ENCODE measurements at regions not wholly inside any gene's neighbourhood (a gene's known extent, or its start where the extent isn't known, plus 50 kb on each side); places are given as distances from the start of the nearest gene placed in this dataset.

DNA sequence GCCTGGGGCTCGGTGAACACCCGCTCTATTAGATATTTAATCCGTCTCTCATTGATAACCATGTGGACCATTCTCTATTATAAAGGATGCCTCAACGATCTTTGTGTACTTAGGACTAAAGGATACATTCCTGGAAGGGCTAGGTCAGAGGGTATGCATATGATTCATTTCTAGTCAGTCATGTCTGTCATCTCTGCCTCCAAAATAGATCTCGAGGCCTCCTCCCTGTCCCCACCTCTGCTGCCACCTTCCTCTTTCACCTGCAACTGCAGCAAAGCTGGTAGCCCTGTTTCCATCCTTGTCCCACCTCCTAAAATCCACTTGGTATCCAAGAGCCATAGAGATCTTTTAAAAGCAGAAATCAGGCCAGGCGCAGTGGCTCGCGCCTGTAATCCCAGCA is 121.5 kb downstream of the KATNIP start:
- no peak overlapping the region for H3K27ac ChIP-seq (ENCODE audit: low read depth, low read length)

DNA sequence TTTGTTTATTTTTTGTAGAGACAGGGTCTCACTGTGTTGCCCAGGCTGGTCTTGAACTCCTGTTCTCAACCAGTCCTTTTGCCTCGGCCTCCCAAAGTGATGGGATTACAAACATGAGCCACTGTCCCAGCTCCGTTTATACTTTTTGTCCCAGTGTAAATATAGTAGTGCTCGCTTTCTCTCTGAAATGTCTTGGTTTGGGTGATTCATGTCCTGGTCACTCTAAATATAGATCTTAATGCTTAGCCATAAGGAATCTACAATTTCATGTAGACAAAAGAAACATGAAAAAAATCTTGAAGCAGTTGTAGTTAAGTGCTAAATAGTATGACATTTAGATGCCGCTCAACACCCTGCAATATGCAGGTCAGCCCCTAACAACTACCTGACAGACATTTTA is 126.9 kb downstream of the KATNIP start:
- 87 to 92% (median 89%) methylated on average over 4 of the region's 4 CpGs for WGBS, 3 donors
- H3K27ac ChIP-seq (ENCODE audit: low read depth, low read length), result no peak overlapping the region

More for the DNA sequence above, 121.5 kb downstream of the KATNIP start:
- 93 to 94% (median 94%) methylated on average over 8 of the region's 8 CpGs for WGBS, 3 donors

DNA sequence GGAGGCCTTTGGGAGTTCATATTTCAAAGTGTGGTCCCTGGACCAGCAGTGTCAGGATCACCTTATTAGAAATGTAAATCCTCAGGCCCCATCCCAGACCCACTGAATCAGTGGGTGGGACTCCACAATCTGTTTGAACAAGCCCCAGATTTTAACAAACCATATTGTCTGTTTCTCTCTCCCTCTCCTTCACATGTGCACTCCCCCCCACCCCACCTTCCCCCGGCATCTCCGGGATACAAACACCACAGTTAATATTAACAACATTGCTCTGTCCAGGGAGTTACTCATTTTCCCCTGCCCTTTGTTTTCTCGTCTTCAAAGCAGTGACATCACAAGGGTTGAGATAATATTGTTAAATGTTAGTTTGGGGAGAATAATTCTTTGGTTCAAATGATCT is 127.3 kb downstream of the KATNIP start:
- no peak overlapping the region for H3K27ac ChIP-seq (ENCODE audit: low read depth, low read length)
- 69 to 83% (median 82%) methylated on average over 3 of the region's 3 CpGs for WGBS, 3 donors

DNA sequence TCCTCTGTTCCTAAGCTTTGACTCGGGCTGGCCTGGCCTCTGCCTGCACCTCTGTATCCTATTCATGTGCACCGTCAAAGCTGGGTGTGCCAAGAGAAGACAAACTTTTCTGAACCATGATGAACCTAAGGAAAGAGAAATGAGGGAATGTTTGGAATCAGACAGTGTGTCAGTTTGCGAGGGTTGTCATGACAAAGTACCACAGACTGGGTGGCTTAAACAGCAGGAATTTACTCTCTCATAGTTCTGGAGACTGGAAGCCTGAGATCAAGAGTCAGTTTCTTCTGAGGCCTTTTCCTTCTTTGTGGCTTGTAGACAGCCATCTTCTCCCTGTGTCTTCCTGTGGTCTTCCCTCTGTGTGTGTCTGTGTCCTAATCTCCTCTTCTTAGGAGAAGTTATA is 129.0 kb downstream of the KATNIP start:
- H3K27ac ChIP-seq (ENCODE audit: low read depth, low read length), result no peak overlapping the region
- 91 to 98% (median 93%) methylated on average over 3 of the region's 3 CpGs for WGBS, 3 donors

DNA sequence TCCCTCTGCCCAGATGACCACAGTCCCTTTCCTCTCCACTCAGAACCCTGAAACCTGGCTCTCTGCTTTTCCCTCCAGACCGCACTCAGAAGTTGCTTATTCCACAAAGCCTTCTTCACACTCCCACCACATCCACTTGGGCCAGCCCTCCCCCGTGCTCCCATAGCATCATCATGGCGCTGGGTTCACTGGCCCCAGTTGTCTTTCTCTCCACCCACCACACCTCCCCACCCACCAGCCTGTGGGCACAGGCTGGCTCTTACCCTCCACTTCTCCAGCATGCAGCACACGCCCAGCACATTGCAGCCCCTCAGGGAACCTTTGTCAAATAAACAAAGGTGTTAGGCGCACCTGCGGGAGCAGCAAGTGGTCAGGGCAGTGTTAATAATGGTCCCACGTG is 130.0 kb downstream of the KATNIP start:
- no peak overlapping the region for H3K27ac ChIP-seq (ENCODE audit: low read depth, low read length)
- WGBS, 3 donors, result 88 to 93% (median 90%) methylated on average over 7 of the region's 7 CpGs

DNA sequence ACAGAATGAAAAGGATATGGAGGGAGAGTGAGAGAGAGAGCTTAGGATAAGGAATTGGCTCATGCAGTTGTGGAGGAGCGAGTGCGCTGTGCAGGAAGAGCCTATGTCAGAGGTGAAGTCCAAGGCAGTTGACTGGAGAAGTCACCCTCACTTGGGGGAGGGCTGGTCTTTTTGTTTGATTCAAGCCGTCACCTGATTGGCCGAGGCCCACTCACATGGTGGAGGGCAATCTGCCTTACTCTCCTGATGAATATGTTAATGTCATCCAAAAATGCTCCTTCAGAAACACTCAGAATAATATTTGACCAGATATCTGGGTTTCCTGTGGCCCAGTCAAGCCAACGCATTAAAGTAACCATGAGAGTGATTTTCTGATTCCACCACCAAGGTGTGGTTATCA is 131.7 kb downstream of the KATNIP start:
- H3K27ac ChIP-seq (ENCODE audit: low read depth, low read length), result no peak overlapping the region
- WGBS, 3 donors, result 94 to 99% (median 97%) methylated on average over 5 of the region's 5 CpGs

DNA sequence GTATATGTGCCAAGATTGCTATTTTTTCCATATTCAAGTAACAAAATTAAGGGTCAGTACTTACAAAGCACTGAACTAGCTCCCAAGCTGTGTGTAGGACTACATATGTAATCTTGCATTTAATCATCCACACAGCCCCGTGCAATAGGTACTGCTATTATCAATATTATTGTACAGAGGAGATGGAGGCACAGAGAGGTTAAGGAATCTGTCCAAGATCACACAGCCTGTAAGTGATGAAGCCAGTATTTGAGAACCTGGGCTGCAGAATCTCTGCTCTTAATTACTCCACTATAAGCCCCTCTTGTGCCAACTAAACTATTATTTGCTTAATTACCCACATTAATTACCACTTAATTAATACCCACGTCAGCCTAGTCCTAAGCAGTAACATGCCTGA is 134.1 kb downstream of the KATNIP start:
- WGBS, 3 donors, result 87 to 92% (median 91%) methylated on average over 2 of the region's 2 CpGs
- H3K27ac ChIP-seq (ENCODE audit: low read depth, low read length), result no peak overlapping the region

DNA sequence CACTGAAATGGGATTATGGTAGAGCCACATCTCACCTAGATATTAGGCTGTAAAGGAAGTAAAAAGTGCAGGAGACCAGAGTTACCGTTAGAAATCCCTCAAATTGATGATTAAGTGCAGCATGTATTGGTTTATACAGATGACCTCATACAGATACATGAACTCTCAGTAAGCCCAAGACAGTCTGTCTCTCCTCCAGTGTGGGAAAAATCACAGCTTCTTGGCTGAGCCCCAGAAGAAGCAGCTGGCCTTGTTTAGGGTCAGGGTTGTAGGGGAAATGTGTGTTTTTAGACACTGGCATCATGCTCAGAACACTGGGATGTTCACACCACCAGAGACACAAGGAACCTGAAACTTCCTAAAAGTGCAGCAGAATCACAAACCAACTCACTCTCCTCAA is 135.9 kb downstream of the KATNIP start:
- no peak overlapping the region for H3K27ac ChIP-seq (ENCODE audit: low read depth, low read length)
- 25 to 64% (median 56%) methylated on average over 1 of the region's 1 CpG for WGBS, 3 donors

DNA sequence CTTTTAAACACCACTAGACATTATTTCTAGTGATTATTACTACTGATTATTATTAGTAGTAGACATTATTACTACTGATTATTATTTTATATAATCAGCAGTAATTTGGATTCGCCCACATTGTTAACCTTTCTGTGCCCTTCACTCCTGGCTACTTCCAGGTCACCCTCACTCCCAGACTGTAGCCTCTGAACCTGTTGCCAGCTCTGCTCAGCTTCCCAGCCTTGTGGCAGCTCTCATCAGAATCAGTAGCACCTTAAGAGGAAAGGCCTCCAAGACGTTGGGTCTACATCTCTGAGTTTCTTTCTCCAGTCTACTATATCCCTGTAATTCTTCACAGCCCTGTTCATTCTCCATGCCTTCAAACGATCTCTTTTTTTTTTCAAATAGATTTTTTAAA is 137.0 kb downstream of the KATNIP start:
- WGBS, 3 donors, result 79 to 88% (median 80%) methylated on average over 3 of the region's 3 CpGs
- no peak overlapping the region for H3K27ac ChIP-seq (ENCODE audit: low read depth, low read length)

DNA sequence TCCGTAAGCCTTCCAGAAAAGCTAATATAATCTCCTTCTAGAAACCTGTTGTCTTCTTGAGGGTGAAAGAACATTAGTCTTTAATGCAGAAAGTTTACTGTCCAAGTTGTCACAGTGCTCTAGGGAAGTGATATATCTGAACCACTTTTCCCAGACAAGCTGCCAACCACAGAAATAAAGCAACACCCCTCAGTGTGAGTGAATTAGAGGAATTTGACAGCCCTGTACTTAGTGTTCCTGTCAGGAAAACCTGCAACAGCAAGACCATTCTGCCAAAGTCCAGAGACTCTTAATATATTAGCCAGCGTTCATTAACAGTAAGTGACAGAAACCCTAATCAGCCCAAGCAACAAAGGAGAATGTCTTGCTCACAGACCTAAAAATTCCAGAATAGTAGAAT is 137.7 kb downstream of the KATNIP start:
- WGBS, 3 donors, result 93 to 95% (median 95%) methylated on average over 2 of the region's 2 CpGs
- no peak overlapping the region for H3K27ac ChIP-seq (ENCODE audit: low read depth, low read length)

DNA sequence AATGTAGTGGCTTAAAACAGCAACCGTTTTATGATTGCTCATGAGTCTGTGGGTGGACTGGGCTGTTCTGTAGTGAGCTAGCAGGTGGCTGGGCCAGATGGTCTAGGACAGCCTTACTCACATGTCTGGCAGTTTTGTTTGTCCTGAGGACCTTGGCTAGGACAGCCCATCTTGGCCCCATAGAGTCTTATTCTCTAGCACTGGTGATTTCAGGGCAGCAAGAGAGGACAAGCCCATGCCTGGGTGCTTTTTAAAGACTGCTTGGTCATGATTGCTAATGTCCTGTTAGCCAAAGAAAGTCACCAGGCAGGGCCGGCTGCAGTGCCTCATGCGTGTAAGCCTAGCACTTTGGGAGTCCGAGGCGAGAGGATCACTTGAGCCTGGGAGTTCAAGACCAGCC is 139.8 kb downstream of the KATNIP start:
- WGBS, 3 donors, result 91 to 95% (median 95%) methylated on average over 5 of the region's 5 CpGs
- no peak overlapping the region for H3K27ac ChIP-seq (ENCODE audit: low read depth, low read length)

DNA sequence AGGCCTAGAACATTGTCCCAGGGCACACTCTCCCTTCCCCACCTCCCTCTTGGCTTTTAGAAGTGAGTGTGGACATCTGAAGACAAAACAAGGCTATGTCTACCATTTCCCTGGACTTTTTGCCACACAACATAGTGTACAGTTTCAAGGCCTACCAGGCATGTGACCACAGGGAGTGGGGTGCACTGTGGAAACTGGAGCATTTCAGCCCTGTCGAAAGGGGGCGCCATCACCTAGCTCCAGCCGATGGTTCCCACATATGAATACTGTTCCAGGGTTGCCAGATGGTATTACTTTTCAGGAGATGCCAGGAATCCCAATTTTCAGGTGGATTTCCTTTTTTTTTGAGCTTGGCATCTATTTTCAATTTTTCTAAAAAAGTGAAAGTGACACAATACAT is 140.7 kb downstream of the KATNIP start:
- H3K27ac ChIP-seq (ENCODE audit: low read depth, low read length), result no peak overlapping the region
- WGBS, 3 donors, result 22 to 57% (median 27%) methylated on average over 3 of the region's 3 CpGs

DNA sequence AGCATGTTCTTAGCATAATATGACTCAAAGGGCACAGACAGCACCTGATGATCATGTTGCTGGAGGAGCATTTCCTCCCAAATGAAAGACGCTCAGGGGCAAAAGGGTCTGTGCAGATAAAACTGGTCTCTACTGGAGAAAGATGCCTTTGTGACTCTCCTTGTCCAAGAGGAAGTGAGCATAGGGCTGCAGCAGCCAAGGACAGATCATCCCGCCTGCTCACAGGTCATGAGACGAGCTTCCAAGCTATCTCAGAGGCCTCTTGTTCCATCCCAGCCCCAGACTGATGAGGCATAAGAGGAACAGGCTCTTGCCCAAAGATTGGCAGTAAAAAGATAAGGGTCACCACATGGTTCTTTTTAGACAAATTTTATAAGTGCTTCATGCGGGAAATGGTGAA is 141.8 kb downstream of the KATNIP start:
- WGBS, 3 donors, result 93 to 98% (median 93%) methylated on average over 4 of the region's 4 CpGs
- H3K27ac ChIP-seq (ENCODE audit: low read depth, low read length), result no peak overlapping the region

DNA sequence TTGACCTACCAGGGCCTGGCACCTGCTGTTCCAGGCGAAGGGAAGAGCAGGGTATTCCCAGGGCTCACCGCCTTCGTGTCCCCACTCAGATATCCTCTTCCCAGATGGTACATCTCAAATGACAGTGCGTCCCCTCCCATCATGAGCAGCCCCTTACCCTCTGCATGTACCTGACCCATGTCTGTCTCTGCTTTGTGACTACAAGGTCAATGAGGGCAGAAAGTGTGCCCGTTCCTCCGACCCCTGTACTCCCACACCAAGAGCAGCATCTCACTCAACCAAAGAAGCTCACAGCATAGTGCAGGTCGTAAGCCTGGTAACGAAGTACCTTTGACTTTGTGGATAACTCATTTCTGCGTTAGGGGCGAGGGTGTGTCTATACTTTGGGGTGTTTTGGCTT is 142.6 kb downstream of the KATNIP start:
- WGBS, 3 donors, result 89 to 96% (median 91%) methylated on average over 10 of the region's 10 CpGs
- no peak overlapping the region for H3K27ac ChIP-seq (ENCODE audit: low read depth, low read length)

DNA sequence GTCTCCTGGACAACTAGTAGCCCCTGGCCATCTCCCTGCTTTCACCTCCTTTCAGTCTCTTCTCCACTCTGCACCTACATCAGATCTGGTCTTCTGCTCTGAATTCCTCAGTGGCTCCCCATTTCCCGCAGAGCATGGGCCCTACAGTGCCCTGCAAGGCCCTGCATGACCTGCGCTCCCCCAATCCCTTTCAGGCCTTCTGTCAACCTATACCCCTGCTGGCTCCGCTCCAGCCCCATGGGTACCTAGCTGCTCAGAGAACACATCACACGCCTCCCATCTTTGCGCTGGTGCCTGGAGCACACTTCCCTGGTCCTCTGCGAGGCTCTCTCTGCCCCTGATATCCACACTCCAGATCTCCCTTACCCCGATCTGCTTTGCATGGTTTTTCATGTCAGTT is 145.2 kb downstream of the KATNIP start:
- no peak overlapping the region for H3K27ac ChIP-seq (ENCODE audit: low read depth, low read length)
- WGBS, 3 donors, result 96 to 97% (median 97%) methylated on average over 7 of the region's 7 CpGs

DNA sequence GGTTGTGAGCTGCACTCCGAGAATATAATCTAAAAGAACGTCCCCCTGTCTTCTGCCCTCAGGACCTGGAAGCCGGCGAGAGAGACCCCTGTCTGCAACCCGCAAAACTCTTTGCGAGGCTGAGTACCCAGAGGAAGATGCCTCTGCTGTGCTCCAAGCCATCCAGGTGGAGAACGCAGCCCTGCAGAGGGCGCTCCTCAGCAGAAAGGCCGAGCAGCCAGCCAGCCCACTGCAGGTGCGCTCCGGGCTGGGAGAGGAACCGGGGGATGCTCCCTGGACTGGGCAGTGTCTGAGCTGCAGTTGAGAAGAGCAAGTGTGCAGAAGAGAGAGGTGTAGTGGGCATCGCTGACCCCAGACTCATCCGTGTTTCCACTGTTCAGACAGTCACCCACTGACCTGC is 148.3 kb downstream of the KATNIP start:
- WGBS, 3 donors, result 77 to 82% (median 80%) methylated on average over 14 of the region's 14 CpGs
- no peak overlapping the region for H3K27ac ChIP-seq (ENCODE audit: low read depth, low read length)

DNA sequence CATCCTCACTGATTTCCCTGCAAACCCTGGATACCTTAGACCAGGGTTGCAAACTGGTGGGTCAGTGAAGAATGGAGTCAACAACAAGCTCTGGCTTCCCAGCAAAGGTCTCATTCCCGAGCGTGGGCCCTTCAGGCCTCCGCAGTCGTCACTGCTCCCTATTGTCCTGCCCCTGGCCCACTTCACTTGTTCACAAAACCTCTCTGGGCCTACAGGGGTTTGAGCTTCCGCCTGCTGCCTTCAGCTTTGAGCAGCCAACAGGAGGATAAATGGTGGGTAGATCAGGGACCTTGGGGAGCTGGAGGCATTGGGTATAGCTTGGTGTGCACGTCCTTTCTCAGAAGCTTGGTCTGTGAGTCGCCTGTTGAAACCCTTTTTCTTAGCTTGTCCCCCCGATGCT is 148.8 kb downstream of the KATNIP start:
- 96 to 98% (median 96%) methylated on average over 8 of the region's 8 CpGs for WGBS, 3 donors
- H3K27ac ChIP-seq (ENCODE audit: low read depth, low read length), result no peak overlapping the region

DNA sequence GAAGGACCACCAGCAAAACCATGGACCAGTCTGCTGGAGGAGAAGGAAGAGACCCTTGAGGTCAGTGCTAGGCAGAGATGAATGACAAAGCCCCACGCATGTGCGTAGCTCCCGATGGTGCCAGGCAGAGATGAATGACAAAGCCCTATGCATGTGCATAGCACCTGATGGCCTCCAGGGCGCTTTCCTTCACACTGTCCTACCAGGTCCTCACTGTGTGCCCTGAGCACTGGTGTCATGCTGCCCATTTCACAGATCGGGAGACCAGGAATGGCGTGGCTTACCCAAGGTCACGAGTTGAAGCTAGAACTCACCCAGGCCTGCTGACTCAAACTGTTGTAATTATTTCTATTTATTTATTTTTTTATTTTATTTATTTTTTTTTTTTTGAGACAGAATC is 149.6 kb downstream of the KATNIP start:
- 97 to 99% (median 99%) methylated on average over 7 of the region's 7 CpGs for WGBS, 3 donors
- no peak overlapping the region for H3K27ac ChIP-seq (ENCODE audit: low read depth, low read length)

DNA sequence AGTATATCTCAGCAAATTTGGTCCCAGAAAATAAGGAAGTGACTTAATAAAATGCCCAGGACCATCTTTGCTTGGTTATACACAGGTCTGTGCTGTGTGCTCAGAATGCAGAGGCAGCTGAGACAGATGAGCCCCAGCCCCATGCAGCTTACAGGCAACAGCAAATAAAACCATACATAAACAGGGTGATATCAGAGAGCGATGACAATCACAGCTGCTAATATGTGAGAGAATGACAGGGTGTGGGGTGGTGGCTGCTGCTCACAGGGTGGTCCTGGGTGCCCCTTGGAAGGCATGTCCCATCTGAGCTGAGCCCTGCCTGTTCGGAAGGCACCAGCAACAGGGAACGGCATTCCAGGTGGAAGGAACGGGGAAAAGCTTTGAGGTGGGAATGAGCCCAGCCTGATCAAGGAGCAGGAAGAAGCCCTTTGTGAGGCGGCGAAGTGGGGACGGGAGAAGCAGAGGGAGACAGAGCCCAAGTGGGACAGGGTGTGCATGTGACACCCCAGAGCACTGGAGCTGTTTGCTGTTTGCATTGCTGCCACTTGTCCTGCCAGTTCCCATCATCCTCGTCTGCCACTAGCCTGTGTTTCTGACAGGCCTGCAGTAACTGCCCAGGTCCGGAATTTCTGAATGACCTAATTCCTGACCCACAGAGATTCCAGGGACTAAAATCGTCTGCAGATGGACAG is 150.5 kb downstream of the KATNIP start:
- H3K27ac ChIP-seq (ENCODE audit: low read depth, low read length), result no peak overlapping the region
- 86 to 92% (median 92%) methylated on average over 10 of the region's 10 CpGs for WGBS, 3 donors

DNA sequence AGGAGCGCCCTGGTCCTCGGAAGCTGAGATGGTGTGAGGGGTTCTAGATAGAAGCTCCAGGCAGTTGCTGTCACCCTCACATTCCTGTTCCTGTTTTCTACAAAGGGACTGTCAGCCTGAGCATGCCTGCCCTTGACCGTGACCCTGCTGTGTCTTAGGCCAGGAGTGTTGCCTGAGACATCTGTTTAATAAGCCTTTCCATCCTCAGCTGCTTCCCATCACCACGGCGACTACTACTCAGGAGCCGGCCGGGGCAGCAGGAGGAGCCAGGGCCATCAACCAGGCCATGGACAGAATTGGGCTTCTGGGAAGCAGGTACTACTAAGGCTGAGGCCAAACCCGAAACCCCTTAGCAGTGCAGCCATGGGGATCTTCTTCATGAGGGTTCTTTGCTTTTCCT is 151.4 kb downstream of the KATNIP start:
- WGBS, 3 donors, result 92 to 96% (median 95%) methylated on average over 8 of the region's 8 CpGs
- H3K27ac ChIP-seq (ENCODE audit: low read depth, low read length), result no peak overlapping the region

DNA sequence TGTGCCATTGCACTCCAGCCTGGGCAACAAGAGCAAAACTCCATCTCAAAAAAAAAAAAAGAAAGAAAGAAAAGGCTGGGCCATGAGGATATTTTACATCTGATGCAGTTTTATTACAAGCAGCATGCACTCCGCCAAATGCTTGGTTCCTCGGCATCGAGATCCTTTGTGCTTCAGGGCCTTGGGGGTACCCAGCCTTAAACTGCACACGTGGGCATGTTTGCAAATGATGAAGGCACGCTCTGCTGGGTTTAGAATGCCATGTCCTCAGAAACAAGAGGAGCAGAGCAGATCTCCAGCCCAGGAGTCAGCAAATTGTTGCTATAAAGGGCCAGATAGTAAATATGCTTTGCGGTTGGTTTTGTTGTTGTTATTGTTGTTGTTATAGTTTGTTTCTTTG is 153.2 kb downstream of the KATNIP start:
- no peak overlapping the region for H3K27ac ChIP-seq (ENCODE audit: low read depth, low read length)
- 92 to 97% (median 96%) methylated on average over 6 of the region's 6 CpGs for WGBS, 3 donors

Data from adipose tissue (tissue), 3 donors.